Activated T-helper 2 cell treated with anti-CD3 and anti-CD28 coated beads, Interferon-gamma antibody, Interleukin-2, Interleukin-4, amounts not matched to agents 10 μg/mL and 5 μg/mL and 100 μg/mL, durations not matched to agents 14 hours and 24 hours and 36 hours (primary cell): ENCODE measurements at regions not wholly inside any gene's neighbourhood (a gene's known extent, or its start where the extent isn't known, plus 50 kb on each side); places are given as distances from the start of the nearest gene placed in this dataset.

Experiments
- DNase-seq: peaks from one replicate; pipeline ENCODE4 v3.0.0; 2021; ENCODE audit warnings: low spot score
- H3K27ac Mint-ChIP-seq: one replicate; pipeline ENCODE4 v1.8.0; 2021; ENCODE audit warnings: mixed read lengths
- H3K27me3 Mint-ChIP-seq: one replicate; pipeline ENCODE4 v1.8.0; 2021; ENCODE audit warnings: low read depth, mixed read lengths
- H3K36me3 Mint-ChIP-seq: one replicate; pipeline ENCODE4 v1.8.0; 2021; ENCODE audit warnings: low read depth, mixed read lengths
- H3K4me1 Mint-ChIP-seq: one replicate; pipeline ENCODE4 v1.8.0; 2021; ENCODE audit warnings: low read depth, mixed read lengths
- H3K4me3 Mint-ChIP-seq: one replicate; pipeline ENCODE4 v1.8.0; 2021; ENCODE audit warnings: low read depth, mild to moderate bottlenecking, moderate library complexity, mixed read lengths
- H3K9me3 Mint-ChIP-seq: one replicate; pipeline ENCODE4 v1.8.0; 2021; ENCODE audit warnings: mixed read lengths
- intact Hi-C: fragments of 100-400 bp; cut with micrococcal nuclease; formaldehyde crosslinking; loops from one replicate; pipeline ENCODE4 v1.15.1; 2023

- Mint-ChIP-seq H3K4me3 (no peak overlapping the region), H3K4me1 (no peaks in the 10 kb centered on the region), H3K9me3 (no peaks in the 10 kb centered on the region), H3K27me3 (no peaks in the 10 kb centered on the region), H3K36me3 (no peaks in the 10 kb centered on the region), H3K27ac (no peak overlapping the region)
- intact Hi-C loops: no loop called here
- no peak for DNase-seq
Measured at GRCh38 chr4:125365731-125366130, 51.0 kb downstream of the FAT4 start.

DNA sequence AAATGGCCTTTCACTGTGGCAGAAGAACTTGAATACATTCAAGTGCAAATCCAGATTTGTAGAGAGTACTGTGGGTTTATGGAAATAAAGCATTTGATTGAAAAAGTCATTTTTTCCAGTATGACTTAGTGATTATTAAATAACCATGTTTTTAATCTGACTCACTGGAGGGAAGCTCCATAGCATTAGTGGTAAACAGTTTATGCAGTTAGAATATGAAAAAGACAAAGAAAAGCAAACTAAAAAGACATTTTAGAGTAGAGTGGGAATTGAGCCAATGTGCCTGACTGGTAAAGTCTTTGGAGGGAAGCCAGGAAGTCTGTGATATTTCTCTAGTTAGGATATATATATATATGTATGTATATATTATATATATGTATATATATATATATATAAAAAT is 53.4 kb downstream of the FAT4 start:
- no peaks in the 10 kb centered on the region for H3K36me3 Mint-ChIP-seq
- no peaks in the 10 kb centered on the region for H3K4me1 Mint-ChIP-seq
- intact Hi-C loops: no loop called here
- no peak for DNase-seq
- no peaks in the 10 kb centered on the region for H3K27me3 Mint-ChIP-seq
- H3K4me3 Mint-ChIP-seq: no peak overlapping the region
- no peak overlapping the region for H3K27ac Mint-ChIP-seq
- no peaks in the 10 kb centered on the region for H3K9me3 Mint-ChIP-seq

GRCh38 chr4:125368671-125369081 is 53.9 kb downstream of the FAT4 start:
- H3K4me3 Mint-ChIP-seq: no peak overlapping the region
- H3K4me1 Mint-ChIP-seq: no peaks in the 10 kb centered on the region
- no peaks in the 10 kb centered on the region for H3K9me3 Mint-ChIP-seq
- intact Hi-C loops: no loop called here
- no peaks in the 10 kb centered on the region for H3K27me3 Mint-ChIP-seq
- no peak overlapping the region for H3K27ac Mint-ChIP-seq
- no peak for DNase-seq
- no peaks in the 10 kb centered on the region for H3K36me3 Mint-ChIP-seq

DNA sequence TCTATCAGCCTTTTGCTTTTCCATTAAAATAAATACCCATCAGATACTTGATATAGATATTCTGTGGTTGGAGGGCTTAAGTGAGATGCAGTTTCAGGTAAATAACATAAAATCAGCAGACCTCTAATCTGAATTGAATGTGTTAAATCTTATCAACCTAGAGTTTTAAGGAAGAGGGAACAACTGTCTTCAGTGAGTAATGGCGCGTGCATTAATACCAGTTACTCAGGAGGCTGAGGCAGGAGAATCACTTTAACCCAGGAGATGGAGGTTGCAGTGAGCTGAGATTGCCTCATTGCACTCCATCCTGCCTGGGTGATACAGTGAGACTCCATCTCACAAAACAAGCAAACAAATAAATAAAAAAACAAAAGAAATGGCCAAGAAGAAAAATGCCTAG is 54.3 kb downstream of the FAT4 start:
- Mint-ChIP-seq H3K36me3 (no peaks in the 10 kb centered on the region), H3K27me3 (no peaks in the 10 kb centered on the region), H3K27ac (no peak overlapping the region), H3K4me3 (no peak overlapping the region), H3K9me3 (no peaks in the 10 kb centered on the region), H3K4me1 (no peaks in the 10 kb centered on the region)
- intact Hi-C loops: no loop called here
- DNase-seq: no peak

- Mint-ChIP-seq H3K27me3 (no peaks in the 10 kb centered on the region), H3K27ac (no peak overlapping the region), H3K4me1 (no peaks in the 10 kb centered on the region), H3K4me3 (no peak overlapping the region), H3K9me3 (no peaks in the 10 kb centered on the region), H3K36me3 (no peaks in the 10 kb centered on the region)
- no peak for DNase-seq
- intact Hi-C loops: no loop called here
Measured at GRCh38 chr4:125370478-125370877, 55.7 kb downstream of the FAT4 start.

DNA sequence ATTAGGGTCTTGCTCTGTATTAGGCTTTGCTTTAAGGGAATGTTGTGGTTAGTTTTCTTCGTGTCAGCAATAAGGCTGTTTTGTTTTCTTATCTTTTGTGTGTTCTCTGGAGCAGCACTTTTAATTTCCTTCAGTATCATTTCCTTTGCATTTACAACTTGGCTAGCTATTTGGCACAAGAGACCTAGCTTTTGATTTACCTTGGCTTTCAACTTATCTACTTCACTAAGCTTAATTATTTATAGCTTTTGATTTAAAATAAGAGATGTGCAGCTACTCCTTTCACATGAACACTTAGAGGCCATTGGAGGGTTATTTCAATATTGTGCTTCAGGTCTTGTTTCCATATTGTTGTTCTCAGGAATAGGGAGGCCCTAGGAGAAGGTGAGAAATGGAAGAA is 68.2 kb downstream of the FAT4 start:
- intact Hi-C loops: no loop called here
- Mint-ChIP-seq H3K4me1 (no peaks in the 10 kb centered on the region), H3K27me3 (no peaks in the 10 kb centered on the region), H3K9me3 (no peaks in the 10 kb centered on the region), H3K27ac (no peak overlapping the region), H3K36me3 (no peaks in the 10 kb centered on the region), H3K4me3 (no peak overlapping the region)
- no peak for DNase-seq

GRCh38 chr4:125387770-125388169 is 73.0 kb downstream of the FAT4 start:
- H3K36me3 Mint-ChIP-seq: no peaks in the 10 kb centered on the region
- H3K9me3 Mint-ChIP-seq: no peaks in the 10 kb centered on the region
- H3K27ac Mint-ChIP-seq: no peak overlapping the region
- no peak overlapping the region for H3K4me3 Mint-ChIP-seq
- H3K4me1 Mint-ChIP-seq: no peaks in the 10 kb centered on the region
- DNase-seq: no peak
- H3K27me3 Mint-ChIP-seq: no peaks in the 10 kb centered on the region
- intact Hi-C loops: no loop called here

GRCh38 chr4:125388613-125389012 is 73.9 kb downstream of the FAT4 start:
- Mint-ChIP-seq H3K27me3 (no peaks in the 10 kb centered on the region), H3K9me3 (no peaks in the 10 kb centered on the region), H3K4me3 (no peak overlapping the region), H3K4me1 (no peaks in the 10 kb centered on the region), H3K36me3 (no peaks in the 10 kb centered on the region), H3K27ac (no peak overlapping the region)
- no peak for DNase-seq
- intact Hi-C loops: no loop called here

DNA sequence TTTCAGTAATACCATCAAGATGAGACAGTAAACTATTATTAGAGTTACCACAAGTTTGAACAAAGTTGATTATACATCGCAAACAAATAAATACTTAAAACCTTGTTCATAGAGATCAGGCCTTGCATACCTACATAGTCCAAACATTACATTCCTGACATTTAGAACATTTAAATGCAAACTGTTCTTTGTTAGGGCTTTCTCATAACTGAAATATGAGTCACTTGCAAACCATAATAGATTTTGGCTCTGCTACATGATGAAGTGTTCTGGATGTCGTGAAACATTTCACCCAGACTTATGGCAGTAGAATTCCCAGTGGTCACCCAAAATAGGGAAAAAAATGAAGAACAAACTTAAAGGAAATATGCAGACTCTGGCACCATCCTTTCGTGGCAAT is 75.0 kb downstream of the FAT4 start:
- Mint-ChIP-seq H3K27me3 (no peaks in the 10 kb centered on the region), H3K27ac (no peak overlapping the region), H3K36me3 (no peaks in the 10 kb centered on the region), H3K4me3 (no peak overlapping the region), H3K4me1 (no peaks in the 10 kb centered on the region), H3K9me3 (no peaks in the 10 kb centered on the region)
- intact Hi-C loops: loop anchor here (10.0 kb wide), 1 partner anchor 535 kb away; no protein-coding TSS in a partner anchor
- no peak for DNase-seq

- H3K27me3 Mint-ChIP-seq: no peaks in the 10 kb centered on the region
- H3K4me1 Mint-ChIP-seq: no peaks in the 10 kb centered on the region
- no peak overlapping the region for H3K4me3 Mint-ChIP-seq
- H3K9me3 Mint-ChIP-seq: no peaks in the 10 kb centered on the region
- H3K27ac Mint-ChIP-seq: no peak overlapping the region
- intact Hi-C loops: loop anchor here (10.0 kb wide), 1 partner anchor 535 kb away; no protein-coding TSS in a partner anchor
- H3K36me3 Mint-ChIP-seq: no peaks in the 10 kb centered on the region
- no peak for DNase-seq
Measured at GRCh38 chr4:125390126-125390525, 75.4 kb downstream of the FAT4 start.

- Mint-ChIP-seq H3K36me3 (no peaks in the 10 kb centered on the region), H3K9me3 (no peaks in the 10 kb centered on the region), H3K4me3 (no peak overlapping the region), H3K4me1 (no peaks in the 10 kb centered on the region), H3K27me3 (no peaks in the 10 kb centered on the region), H3K27ac (no peak overlapping the region)
- DNase-seq: no peak
- intact Hi-C loops: loop anchor here (10.0 kb wide), 1 partner anchor 534 kb away; no protein-coding TSS in a partner anchor
Measured at GRCh38 chr4:125390727-125391126, 76.0 kb downstream of the FAT4 start.

DNA sequence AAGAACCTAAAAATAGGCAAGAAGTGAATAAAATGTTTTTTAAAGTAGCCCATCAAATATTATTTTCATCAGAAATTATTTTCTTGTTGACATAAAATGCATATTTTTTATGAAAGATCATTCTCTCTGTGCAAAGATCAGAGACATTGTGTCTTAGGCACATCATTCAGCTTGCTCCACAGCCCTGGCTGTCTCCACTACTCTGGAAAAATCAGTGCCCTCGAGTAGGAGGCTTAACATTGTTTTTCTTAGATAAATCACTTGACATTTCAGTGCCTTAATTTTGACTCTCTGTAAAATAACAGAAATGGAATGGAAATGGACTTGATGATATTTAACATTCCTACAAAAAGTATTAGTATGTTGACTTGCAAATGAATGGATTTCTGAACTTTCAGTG is 77.9 kb downstream of the FAT4 start:
- Mint-ChIP-seq H3K27ac (no peak overlapping the region), H3K27me3 (no peaks in the 10 kb centered on the region), H3K9me3 (no peaks in the 10 kb centered on the region), H3K4me3 (no peak overlapping the region), H3K36me3 (no peaks in the 10 kb centered on the region), H3K4me1 (no peaks in the 10 kb centered on the region)
- DNase-seq: no peak
- intact Hi-C loops: loop anchor here (10.0 kb wide), 1 partner anchor 532 kb away; no protein-coding TSS in a partner anchor

GRCh38 chr4:125393825-125394224 is 79.1 kb downstream of the FAT4 start:
- Mint-ChIP-seq H3K36me3 (no peaks in the 10 kb centered on the region), H3K27me3 (no peaks in the 10 kb centered on the region), H3K27ac (no peak overlapping the region), H3K4me1 (no peaks in the 10 kb centered on the region), H3K9me3 (no peaks in the 10 kb centered on the region), H3K4me3 (no peak overlapping the region)
- intact Hi-C loops: loop anchor here (10.0 kb wide), 1 partner anchor 531 kb away; no protein-coding TSS in a partner anchor
- no peak for DNase-seq

- no peaks in the 10 kb centered on the region for H3K4me1 Mint-ChIP-seq
- intact Hi-C loops: loop anchor here (10.0 kb wide), 1 partner anchor 528 kb away; no protein-coding TSS in a partner anchor
- no peaks in the 10 kb centered on the region for H3K9me3 Mint-ChIP-seq
- no peak for DNase-seq
- no peaks in the 10 kb centered on the region for H3K36me3 Mint-ChIP-seq
- H3K4me3 Mint-ChIP-seq: no peak overlapping the region
- H3K27me3 Mint-ChIP-seq: no peaks in the 10 kb centered on the region
- no peak overlapping the region for H3K27ac Mint-ChIP-seq
Measured at GRCh38 chr4:125397226-125397625, 82.5 kb downstream of the FAT4 start.
